GM06990 (cell line): ENCODE measurements at regions not wholly inside any gene's neighbourhood (a gene's known extent, or its start where the extent isn't known, plus 50 kb on each side); places are given as distances from the start of the nearest gene placed in this dataset.

Experiments used
- DNase-seq: peaks from one replicate; pipeline ENCODE4 v3.0.0-alpha.2; 2011; ENCODE audit not compliant: insufficient read length; ENCODE audit errors: extremely low read depth
- H3K27me3 ChIP-seq: replicated peaks from 2 replicates; pipeline ENCODE4 v1.6.0; 2011; ENCODE audit warnings: low read length; ENCODE audit not compliant: control insufficient read depth, insufficient read depth
- H3K36me3 ChIP-seq: 2 replicates; pipeline ENCODE4 v1.5.1; 2011; ENCODE audit warnings: low read length; ENCODE audit not compliant: control insufficient read depth, insufficient read depth
- H3K4me3 ChIP-seq: replicated peaks from 2 replicates; pipeline ENCODE4 v1.5.1; 2011; ENCODE audit warnings: low read depth, mild to moderate bottlenecking, control low read depth, low read length
- CTCF ChIP-seq: IDR thresholded peaks from 2 replicates; pipeline ENCODE4 v1.5.1; 2011; ENCODE audit warnings: low read length, control low read depth, mild to moderate bottlenecking, inconsistent platforms; ENCODE audit not compliant: insufficient read depth, poor library complexity, severe bottlenecking

GRCh38 chr3:118204052-118204656, 830.5 kb downstream of the IGSF11 start:
- no peak for DNase-seq
- no peaks in the 10 kb centered on the region for H3K36me3 ChIP-seq
- no peak overlapping the region for H3K4me3 ChIP-seq
- H3K27me3 ChIP-seq, result no peaks in the 10 kb centered on the region
- no peak for TF ChIP-seq CTCF

GRCh38 chr3:118207271-118207670, 827.4 kb downstream of the IGSF11 start:
- TF ChIP-seq CTCF, result no peak
- no peak overlapping the region for H3K4me3 ChIP-seq
- no peak for DNase-seq

GRCh38 chr3:118208642-118209041, 826.0 kb downstream of the IGSF11 start:
- no peaks in the 10 kb centered on the region for H3K36me3 ChIP-seq
- no peak for TF ChIP-seq CTCF
- H3K4me3 ChIP-seq, result no peak overlapping the region

More at GRCh38 chr3:118207271-118207670, 827.4 kb downstream of the IGSF11 start:
- no peaks in the 10 kb centered on the region for H3K36me3 ChIP-seq
- H3K27me3 ChIP-seq, result no peaks in the 10 kb centered on the region

GRCh38 chr3:118213892-118214291, 820.8 kb downstream of the IGSF11 start:
- H3K36me3 ChIP-seq, result no peaks in the 10 kb centered on the region
- TF ChIP-seq CTCF, result no peak

More at GRCh38 chr3:118208642-118209041, 826.0 kb downstream of the IGSF11 start:
- no peaks in the 10 kb centered on the region for H3K27me3 ChIP-seq
- no peak for DNase-seq

GRCh38 chr3:118226206-118226605, 808.4 kb downstream of the IGSF11 start:
- Histone ChIP-seq H3K27me3 (no peaks in the 10 kb centered on the region), H3K4me3 (no peak overlapping the region), H3K36me3 (no peaks in the 10 kb centered on the region)
- TF ChIP-seq CTCF, result no peak
- DNase-seq, result no peak

More at GRCh38 chr3:118213892-118214291, 820.8 kb downstream of the IGSF11 start:
- Histone ChIP-seq H3K27me3 (no peaks in the 10 kb centered on the region), H3K4me3 (no peak overlapping the region)
- DNase-seq, result no peak

GRCh38 chr3:118227191-118227590, 807.5 kb downstream of the IGSF11 start:
- no peak overlapping the region for H3K4me3 ChIP-seq
- no peaks in the 10 kb centered on the region for H3K36me3 ChIP-seq
- no peak for DNase-seq
- no peaks in the 10 kb centered on the region for H3K27me3 ChIP-seq
- TF ChIP-seq CTCF, result no peak
